ENCODE measurements at regions not wholly inside any gene's neighbourhood (a gene's known extent, or its start where the extent isn't known, plus 50 kb on each side); places are given as distances from the start of the nearest gene placed in this dataset.

- TF ChIP-seq POLR2AphosphoS5 (IDR thresholded peaks at IDR 0.05; ENCODE audit: low read depth, low read length), result no peak
- TF ChIP-seq YY1 (IDR thresholded peaks at IDR 0.05; ENCODE audit: extremely low read depth, insufficient replicate concordance, low read depth, low read length), result no peak
- no peak for TF ChIP-seq CTCF (IDR thresholded peaks at IDR 0.05 in 2 of 3, conservative IDR thresholded peaks at IDR 0.05 in 1 of 3; ENCODE audit: borderline replicate concordance in 1 of 3, insufficient read depth in 1 of 3, low read depth in 2 of 3, low read length in 2 of 3)
- TF ChIP-seq EGR1 (IDR thresholded peaks at IDR 0.05; ENCODE audit: low read depth), result no peak
- TF ChIP-seq CEBPB (IDR thresholded peaks at IDR 0.05; ENCODE audit: low read depth), result no peak
- no peak for TF ChIP-seq EZH2 (IDR thresholded peaks at IDR 0.05)
These were observed 527.0 kb downstream of the RAB28 start for GRCh38 chr4:12957108-12957507.
